ENCODE measurements at regions not wholly inside any gene's neighbourhood (a gene's known extent, or its start where the extent isn't known, plus 50 kb on each side); places are given as distances from the start of the nearest gene placed in this dataset.

DNA sequence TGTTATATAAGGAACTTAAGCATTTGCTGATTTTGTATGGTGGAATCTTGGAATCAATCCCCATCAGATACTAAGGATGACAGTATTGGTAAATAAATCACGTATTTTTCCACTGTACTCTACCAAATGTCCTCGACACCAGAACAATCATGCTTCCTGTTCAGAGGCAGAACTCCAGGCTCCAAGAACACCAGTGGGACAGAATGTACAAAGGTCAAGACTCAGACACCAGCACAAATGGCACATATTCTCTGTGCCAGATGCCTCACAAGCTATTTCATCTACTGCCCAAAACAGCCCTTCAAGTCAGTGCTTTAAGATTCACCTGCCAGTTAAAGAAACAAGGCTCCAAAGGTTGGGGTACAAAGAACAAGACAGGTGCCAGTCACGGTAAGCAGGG lies 420.5 kb downstream of the STK39 start:
- TF ChIP-seq, protein P1, sequence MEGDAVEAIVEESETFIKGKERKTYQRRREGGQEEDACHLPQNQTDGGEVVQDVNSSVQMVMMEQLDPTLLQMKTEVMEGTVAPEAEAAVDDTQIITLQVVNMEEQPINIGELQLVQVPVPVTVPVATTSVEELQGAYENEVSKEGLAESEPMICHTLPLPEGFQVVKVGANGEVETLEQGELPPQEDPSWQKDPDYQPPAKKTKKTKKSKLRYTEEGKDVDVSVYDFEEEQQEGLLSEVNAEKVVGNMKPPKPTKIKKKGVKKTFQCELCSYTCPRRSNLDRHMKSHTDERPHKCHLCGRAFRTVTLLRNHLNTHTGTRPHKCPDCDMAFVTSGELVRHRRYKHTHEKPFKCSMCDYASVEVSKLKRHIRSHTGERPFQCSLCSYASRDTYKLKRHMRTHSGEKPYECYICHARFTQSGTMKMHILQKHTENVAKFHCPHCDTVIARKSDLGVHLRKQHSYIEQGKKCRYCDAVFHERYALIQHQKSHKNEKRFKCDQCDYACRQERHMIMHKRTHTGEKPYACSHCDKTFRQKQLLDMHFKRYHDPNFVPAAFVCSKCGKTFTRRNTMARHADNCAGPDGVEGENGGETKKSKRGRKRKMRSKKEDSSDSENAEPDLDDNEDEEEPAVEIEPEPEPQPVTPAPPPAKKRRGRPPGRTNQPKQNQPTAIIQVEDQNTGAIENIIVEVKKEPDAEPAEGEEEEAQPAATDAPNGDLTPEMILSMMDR (IDR thresholded peaks at IDR 0.05): no peak
- TF ChIP-seq POLR2A (IDR thresholded peaks at IDR 0.05): no peak
